Neural cell (in vitro differentiated cells): ENCODE measurements at regions not wholly inside any gene's neighbourhood (a gene's known extent, or its start where the extent isn't known, plus 50 kb on each side); places are given as distances from the start of the nearest gene placed in this dataset.

Experiments
- H2AFZ ChIP-seq: fragments of 200-600, 300-800 bp; sonication (generic), shearing (Covaris generic); 2 replicates; pipeline ENCODE4 v1.6.0; 2014; ENCODE audit warnings: low read depth, mild to moderate bottlenecking, antibody characterized with exemption, low read length, moderate library complexity
- H3F3A ChIP-seq: fragments of 200-600 bp; shearing (Covaris generic); 2 replicates; pipeline ENCODE4 v1.6.1; 2016; ENCODE audit warnings: mild to moderate bottlenecking, moderate library complexity, mixed read lengths, antibody characterized with exemption, low read length; ENCODE audit not compliant: insufficient read depth, poor library complexity, severe bottlenecking
- H3K27ac ChIP-seq: fragments of 200-600, 300-800 bp; sonication (generic), shearing (Covaris generic); 2 replicates; pipeline ENCODE4 v1.5.1; 2014; ENCODE audit warnings: mild to moderate bottlenecking, low read length, moderate library complexity
- H3K27me3 ChIP-seq: fragments of 300-800, 200-600 bp; sonication (generic), shearing (Covaris generic); 2 replicates; pipeline ENCODE4 v1.6.0; 2014; ENCODE audit warnings: mild to moderate bottlenecking, low read depth, low read length, moderate library complexity; ENCODE audit not compliant: insufficient read depth
- H3K36me3 ChIP-seq: fragments of 300-800, 200-600 bp; sonication (generic), shearing (Covaris generic); 2 replicates; pipeline ENCODE4 v1.5.1; 2014; ENCODE audit warnings: mild to moderate bottlenecking, antibody characterized with exemption, low read length, moderate library complexity; ENCODE audit not compliant: insufficient read depth
- H3K4me2 ChIP-seq: fragments of 300-800, 200-600 bp; sonication (generic), shearing (Covaris generic); 2 replicates; pipeline ENCODE4 v1.6.0; 2014; ENCODE audit warnings: mild to moderate bottlenecking, low read length
- H3K4me3 ChIP-seq: fragments of 300-800, 200-600 bp; sonication (generic), shearing (Covaris generic); 2 replicates; pipeline ENCODE4 v1.5.1; 2014; ENCODE audit warnings: mild to moderate bottlenecking, low read length, moderate library complexity
- H3K79me2 ChIP-seq: fragments of 200-600 bp; shearing (Covaris generic); replicated peaks from 2 replicates; pipeline ENCODE4 v1.6.0; 2014; ENCODE audit warnings: mild to moderate bottlenecking, low read length, moderate library complexity; ENCODE audit not compliant: insufficient read depth
- H3K9ac ChIP-seq: fragments of 300-800, 200-600 bp; sonication (generic), shearing (Covaris generic); 2 replicates; pipeline ENCODE4 v1.6.1; 2016; ENCODE audit warnings: mild to moderate bottlenecking, low read length, mixed read lengths
- H3K9me2 ChIP-seq: fragments of 200-600 bp; shearing (Covaris generic); 2 replicates; pipeline ENCODE4 v1.6.1; 2016; ENCODE audit warnings: mild to moderate bottlenecking, low read length, mixed read lengths; ENCODE audit not compliant: insufficient read depth
- H3K9me3 ChIP-seq: fragments of 200-600, 300-800 bp; sonication (generic), shearing (Covaris generic); 2 replicates; pipeline ENCODE4 v1.6.1; 2016; ENCODE audit warnings: mild to moderate bottlenecking, mixed run types, low read length, moderate library complexity, mixed read lengths
- H4K20me1 ChIP-seq: fragments of 200-600 bp; shearing (Covaris generic); 2 replicates; pipeline ENCODE4 v1.6.1; 2016; ENCODE audit warnings: mild to moderate bottlenecking, mixed run types; ENCODE audit not compliant: insufficient read depth
- EP300 ChIP-seq: fragments of 450-650 bp; conservative IDR thresholded peaks from 2 replicates; pipeline ENCODE4 v1.6.1; 2014; ENCODE audit warnings: antibody characterized with exemption, mild to moderate bottlenecking, moderate library complexity; ENCODE audit not compliant: poor library complexity, severe bottlenecking
- EZH2 ChIP-seq: fragments of 200-600, 300-800 bp; shearing (Covaris generic), sonication (generic); IDR thresholded peaks from 2 replicates; pipeline ENCODE4 v1.6.1; 2014; ENCODE audit warnings: antibody characterized with exemption, low read length, borderline replicate concordance, mild to moderate bottlenecking; ENCODE audit not compliant: insufficient read depth, poor library complexity, severe bottlenecking
- MXI1 ChIP-seq: fragments of 450-650 bp; conservative IDR thresholded peaks from 2 replicates; pipeline ENCODE4 v1.6.1; 2014; ENCODE audit warnings: antibody characterized with exemption, mild to moderate bottlenecking; ENCODE audit not compliant: poor library complexity, severe bottlenecking
- POLR2AphosphoS5 ChIP-seq: IDR thresholded peaks from 2 replicates; pipeline ENCODE4 v1.6.1; 2012
- RAD21 ChIP-seq: fragments of 450-650 bp; conservative IDR thresholded peaks from 2 replicates; pipeline ENCODE4 v1.6.1; 2014; ENCODE audit warnings: antibody characterized with exemption, mild to moderate bottlenecking, moderate library complexity
- REST ChIP-seq: IDR thresholded peaks from 2 replicates; pipeline ENCODE4 v1.6.1; 2012; ENCODE audit warnings: borderline replicate concordance
- SMC3 ChIP-seq: fragments of 450-650 bp; conservative IDR thresholded peaks from 2 replicates; pipeline ENCODE4 v1.6.1; 2014; ENCODE audit warnings: antibody characterized with exemption, mild to moderate bottlenecking, moderate library complexity; ENCODE audit not compliant: poor library complexity
- TAF1 ChIP-seq: IDR thresholded peaks from 2 replicates; pipeline ENCODE4 v1.6.1; 2012; ENCODE audit warnings: low read depth
- TF ChIP-seq, protein P1 (sequence below): fragments of 450-650 bp; IDR thresholded peaks from 2 replicates; pipeline ENCODE4 v1.5.1; 2014; ENCODE audit warnings: antibody characterized with exemption, mild to moderate bottlenecking, moderate library complexity; ENCODE audit not compliant: poor library complexity, severe bottlenecking

- Histone ChIP-seq H3K27me3 (no peaks in the 10 kb centered on the region), H3F3A (no peaks in the 10 kb centered on the region), H3K36me3 (no peaks in the 10 kb centered on the region), H3K9me2 (no peaks in the 10 kb centered on the region), H3K4me2 (no peak overlapping the region), H3K27ac (no peak overlapping the region), H3K9me3 (no peaks in the 10 kb centered on the region), H3K4me3 (no peak overlapping the region), H3K79me2 (no peaks in the 10 kb centered on the region), H4K20me1 (no peaks in the 10 kb centered on the region), H3K9ac (no peak overlapping the region), H2AFZ (no peak overlapping the region)
- TF ChIP-seq, protein P1, sequence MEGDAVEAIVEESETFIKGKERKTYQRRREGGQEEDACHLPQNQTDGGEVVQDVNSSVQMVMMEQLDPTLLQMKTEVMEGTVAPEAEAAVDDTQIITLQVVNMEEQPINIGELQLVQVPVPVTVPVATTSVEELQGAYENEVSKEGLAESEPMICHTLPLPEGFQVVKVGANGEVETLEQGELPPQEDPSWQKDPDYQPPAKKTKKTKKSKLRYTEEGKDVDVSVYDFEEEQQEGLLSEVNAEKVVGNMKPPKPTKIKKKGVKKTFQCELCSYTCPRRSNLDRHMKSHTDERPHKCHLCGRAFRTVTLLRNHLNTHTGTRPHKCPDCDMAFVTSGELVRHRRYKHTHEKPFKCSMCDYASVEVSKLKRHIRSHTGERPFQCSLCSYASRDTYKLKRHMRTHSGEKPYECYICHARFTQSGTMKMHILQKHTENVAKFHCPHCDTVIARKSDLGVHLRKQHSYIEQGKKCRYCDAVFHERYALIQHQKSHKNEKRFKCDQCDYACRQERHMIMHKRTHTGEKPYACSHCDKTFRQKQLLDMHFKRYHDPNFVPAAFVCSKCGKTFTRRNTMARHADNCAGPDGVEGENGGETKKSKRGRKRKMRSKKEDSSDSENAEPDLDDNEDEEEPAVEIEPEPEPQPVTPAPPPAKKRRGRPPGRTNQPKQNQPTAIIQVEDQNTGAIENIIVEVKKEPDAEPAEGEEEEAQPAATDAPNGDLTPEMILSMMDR, result no peak
- TF ChIP-seq RAD21 (no peak), EP300 (no peak), POLR2AphosphoS5 (no peak), MXI1 (no peak), SMC3 (no peak), REST (no peak)
Measured at GRCh38 chr6:56311061-56311460, 63.7 kb upstream of the COL21A1 start.

- Histone ChIP-seq H3K9me2 (no peaks in the 10 kb centered on the region), H3K36me3 (no peaks in the 10 kb centered on the region), H3K27me3 (no peaks in the 10 kb centered on the region), H2AFZ (no peak overlapping the region), H3K9ac (no peak overlapping the region), H3K27ac (no peak overlapping the region), H4K20me1 (no peaks in the 10 kb centered on the region), H3K4me2 (no peak overlapping the region), H3K9me3 (no peaks in the 10 kb centered on the region), H3K4me3 (no peak overlapping the region), H3F3A (no peaks in the 10 kb centered on the region), H3K79me2 (no peaks in the 10 kb centered on the region)
- no peak for TF ChIP-seq TAF1
- no peak for TF ChIP-seq EZH2
- TF ChIP-seq RAD21, result no peak
- TF ChIP-seq SMC3, result no peak
- no peak for TF ChIP-seq REST
- TF ChIP-seq EP300, result no peak
- TF ChIP-seq POLR2AphosphoS5, result no peak
- TF ChIP-seq, protein P1, result no peak
- no peak for TF ChIP-seq MXI1
Measured at GRCh38 chr6:56310241-56310640, 62.9 kb upstream of the COL21A1 start.
